Embryonic facial prominence (tissue), 1 donor: ENCODE measurements at regions not wholly inside any gene's neighbourhood (a gene's known extent, or its start where the extent isn't known, plus 50 kb on each side); places are given as distances from the start of the nearest gene placed in this dataset.
A peak's percentile ranks its signal among the peaks of the same experiment; 100 is the strongest.

ENCODE experiments used
- DNase-seq: peaks from one replicate; pipeline ENCODE4 v3.0.0-alpha.2; 2016; ENCODE audit errors: extremely low spot score

DNA sequence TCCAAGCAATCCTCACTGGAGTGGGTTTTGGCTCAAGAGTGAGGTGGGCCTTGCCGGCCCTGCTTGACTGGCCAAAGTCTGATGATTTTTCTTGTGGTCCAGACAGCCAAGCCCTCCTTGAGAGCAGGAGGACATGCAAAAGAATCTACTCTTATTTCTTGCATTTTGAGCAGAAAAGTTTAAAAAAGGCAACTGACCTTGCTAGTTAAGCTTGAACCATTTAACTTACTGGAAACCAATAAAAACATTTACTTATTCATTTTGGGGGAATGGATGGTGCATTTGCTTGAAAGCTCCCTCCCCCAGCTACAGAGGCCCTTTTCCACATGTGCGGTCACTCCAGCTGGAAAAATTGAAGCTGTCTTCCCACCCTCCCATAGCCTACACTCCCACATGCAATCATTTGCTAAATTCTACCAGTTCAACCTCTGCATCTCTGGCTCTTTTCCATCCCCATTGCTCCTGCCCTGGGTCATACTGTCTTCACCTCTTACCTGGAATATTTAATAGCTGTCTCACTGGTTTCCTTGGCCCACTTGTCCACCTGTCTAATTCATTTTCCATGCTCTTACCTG lies 527.9 kb downstream of the DHX35 start:
- DNase-seq = no peak

DNA sequence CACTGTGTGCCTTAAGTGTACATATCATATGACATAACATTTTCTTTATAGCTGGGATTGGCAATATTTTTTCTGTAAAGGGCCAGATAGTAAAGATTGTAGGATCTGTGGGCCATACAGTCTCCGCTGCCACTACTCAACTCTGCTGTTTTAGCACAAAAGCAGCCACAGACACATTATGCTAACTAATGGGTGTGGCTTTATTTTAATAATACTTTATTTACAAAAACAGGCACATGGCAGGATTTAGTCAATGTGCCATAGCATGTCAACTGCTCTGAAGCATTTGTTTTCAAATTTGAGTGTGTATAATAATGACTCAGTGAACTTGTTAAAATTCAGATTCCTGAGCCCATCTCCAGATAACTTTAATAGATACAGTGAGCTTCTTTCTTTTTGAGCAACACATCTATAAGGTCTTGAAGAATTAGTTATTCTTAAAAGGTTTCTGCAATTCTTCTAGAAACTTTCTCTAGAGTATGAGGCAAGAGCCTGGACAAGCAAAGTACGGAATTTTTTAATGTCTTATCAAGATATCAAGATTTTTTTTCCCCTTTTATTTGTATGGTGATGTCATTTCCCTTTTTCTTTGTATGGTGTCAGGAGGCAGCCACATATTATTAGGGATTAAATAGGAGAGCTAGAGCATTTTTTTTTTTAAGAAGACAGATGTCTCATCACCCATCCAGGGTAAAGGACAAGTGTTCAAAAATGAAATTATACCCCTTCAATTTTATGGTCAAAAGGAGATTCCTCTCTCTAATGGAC lies 518.3 kb downstream of the DHX35 start:
- DNase-seq = no peak

DNA sequence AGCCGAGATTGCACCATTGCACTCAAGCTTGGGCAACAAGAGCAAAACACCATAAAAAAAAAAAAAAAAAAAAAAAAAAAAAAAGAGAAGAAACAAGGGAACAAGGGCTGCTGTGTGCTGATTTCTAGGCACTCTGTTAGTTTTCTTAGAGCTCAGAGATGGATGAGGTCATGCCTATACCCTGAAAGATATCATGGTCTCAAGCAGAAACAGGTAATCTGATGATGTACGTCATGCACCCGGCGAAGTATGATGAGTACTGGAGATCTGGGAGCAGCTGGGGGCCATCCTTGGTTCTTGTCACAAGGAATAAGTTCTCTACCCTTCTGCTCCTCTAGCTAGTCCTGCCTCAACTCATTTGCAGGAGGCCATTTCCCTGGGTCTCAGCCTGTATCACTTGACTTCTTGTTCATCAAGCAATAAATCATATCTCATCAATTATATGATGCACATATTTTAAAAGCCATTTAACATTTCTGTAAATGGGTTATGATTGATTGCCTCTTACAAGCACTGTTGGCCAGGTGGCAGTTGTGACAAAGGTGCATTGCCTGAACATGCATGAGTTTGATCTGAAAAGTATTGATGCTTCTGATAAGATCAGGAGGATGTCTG lies 517.2 kb downstream of the DHX35 start:
- no peak for DNase-seq

DNA sequence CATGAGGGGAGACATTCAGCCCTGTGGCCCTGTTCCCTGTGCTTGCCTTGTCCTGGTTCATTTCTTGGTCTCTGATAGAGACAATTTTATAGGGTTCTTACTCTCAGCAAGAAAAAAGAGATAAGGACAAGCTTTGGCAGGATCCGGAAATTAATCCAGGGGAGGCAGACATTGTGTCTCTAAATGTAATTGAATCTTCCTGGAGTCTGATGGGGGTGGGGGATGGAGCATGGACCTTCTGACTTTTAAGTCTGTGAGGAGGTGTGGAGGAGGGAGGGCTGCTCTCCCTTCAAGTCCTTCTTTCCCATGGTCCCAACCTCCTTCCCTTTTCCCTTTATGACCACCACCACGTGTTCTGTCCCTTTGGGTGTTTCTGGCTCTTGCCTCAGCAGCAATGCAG lies 512.7 kb downstream of the DHX35 start:
- no peak for DNase-seq

DNA sequence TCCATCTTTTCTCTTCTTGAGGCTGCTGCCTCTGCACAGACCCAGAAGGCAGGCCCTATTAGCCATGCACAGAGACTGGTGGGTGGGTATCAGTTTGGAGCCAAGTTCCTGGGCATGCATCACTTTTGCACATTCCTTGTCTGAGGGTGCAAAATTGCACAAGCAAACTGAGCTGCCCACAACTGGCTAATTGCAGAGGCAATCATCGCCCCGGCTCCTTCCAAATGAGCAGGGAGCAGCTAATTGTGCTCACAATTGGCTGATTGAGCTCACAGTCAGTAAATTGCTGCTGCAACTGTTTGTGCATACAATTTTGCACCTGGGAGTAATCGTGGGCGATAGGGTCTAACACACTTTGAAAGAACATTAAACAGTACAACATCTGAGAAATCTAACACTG lies 511.4 kb downstream of the DHX35 start:
- DNase-seq = no peak

DNA sequence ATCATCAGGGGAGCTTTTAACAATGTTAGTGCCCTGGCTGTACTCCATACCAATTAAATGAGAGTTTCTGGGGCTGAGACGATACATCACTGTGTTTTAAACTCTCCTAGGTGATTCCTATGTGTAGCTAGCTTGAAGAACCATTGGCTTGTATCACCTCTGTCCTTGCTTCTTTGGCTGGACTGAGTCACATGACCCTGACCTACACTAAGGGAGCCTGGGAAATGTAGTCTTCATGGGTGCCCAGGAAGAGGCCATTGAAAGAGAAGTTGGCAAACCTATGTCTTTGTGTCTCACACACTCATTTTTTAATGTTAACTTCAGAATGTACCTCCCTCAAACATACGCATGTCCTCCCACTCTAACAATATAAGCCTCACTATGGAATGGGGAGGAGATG lies 506.6 kb downstream of the DHX35 start:
- DNase-seq = peak; percentile 13

DNA sequence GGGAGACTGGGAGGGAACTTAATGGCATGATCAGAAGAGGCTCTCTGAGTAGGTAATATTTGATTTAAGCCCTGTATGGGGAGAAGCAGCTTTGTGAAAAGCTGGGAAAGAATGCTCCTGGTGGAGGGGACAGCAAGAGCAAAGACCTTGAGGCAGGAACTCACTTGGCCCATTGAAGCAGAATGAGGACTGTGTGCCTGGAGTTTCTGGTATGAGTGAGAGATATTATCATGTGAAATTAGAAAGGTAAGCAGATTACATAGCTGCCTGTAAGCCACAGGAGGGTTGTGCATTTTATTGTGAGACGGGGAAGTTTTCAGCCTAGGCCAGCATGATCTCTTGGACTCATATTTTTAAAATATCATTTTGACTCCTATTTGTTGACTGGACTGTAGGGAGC lies 502.1 kb downstream of the DHX35 start:
- DNase-seq = no peak

DNA sequence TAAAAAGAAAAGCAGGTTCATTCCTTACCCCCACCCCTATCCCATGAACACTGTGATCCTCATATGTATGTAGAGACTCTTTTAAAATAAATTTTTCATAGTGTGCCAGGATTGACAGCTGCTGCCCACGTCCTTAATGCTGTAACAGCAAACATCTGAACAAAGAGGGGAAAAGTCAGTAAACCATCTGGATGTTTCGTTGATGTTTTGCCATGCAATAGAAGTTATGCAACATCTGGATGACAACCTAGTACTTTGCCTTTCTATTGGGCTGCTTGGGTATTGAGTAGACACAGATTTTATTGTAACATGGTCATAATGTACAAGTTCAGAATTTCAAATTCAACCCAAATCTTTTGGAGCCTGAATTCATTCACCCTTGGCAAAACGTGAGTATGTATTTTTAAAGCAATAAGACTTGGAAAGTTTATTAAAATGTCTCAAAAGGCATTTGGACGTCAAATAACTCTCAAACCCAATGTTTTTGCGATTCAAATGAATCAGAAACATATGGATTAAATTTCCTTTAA lies 500.3 kb downstream of the DHX35 start:
- DNase-seq = peak; percentile 61

DNA sequence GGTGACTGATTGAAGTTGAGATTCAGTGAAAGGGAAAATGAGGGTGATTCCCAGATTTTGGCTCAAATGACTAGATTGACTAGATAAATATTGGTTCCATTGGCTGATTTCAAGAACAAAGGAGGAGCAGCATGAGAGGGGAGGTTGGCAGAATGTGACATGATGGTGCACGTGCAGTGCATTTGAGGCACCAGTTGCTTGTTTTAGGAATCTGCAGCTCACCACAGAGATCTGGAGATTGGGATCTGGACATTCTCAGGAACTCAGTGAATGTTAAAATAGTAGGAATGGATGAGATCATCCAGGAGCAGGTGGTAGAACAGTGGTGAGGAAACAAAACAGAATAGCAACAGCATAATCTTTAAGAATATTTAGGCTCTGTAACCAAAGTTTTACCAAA lies 496.3 kb downstream of the DHX35 start:
- no peak for DNase-seq

DNA sequence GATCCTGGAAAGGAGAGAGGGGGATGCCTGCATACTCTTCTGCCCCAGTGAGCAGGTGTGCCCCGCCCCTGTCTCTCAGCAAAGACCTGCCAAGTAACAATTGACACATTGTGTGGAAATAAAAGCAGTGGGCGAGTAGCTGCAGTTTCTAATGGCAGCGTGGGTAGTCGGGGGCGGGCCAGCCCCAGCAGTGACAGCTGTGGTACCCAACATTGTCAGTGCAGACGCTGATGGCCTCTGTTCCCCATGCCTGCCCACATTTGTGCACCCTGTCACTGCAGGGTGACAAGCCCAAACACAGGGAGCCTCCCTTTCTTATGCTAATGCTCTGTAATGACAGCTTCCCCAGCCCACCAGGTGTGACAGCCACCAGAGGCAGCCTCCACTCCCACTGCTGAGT lies 491.7 kb downstream of the DHX35 start:
- DNase-seq = no peak

DNA sequence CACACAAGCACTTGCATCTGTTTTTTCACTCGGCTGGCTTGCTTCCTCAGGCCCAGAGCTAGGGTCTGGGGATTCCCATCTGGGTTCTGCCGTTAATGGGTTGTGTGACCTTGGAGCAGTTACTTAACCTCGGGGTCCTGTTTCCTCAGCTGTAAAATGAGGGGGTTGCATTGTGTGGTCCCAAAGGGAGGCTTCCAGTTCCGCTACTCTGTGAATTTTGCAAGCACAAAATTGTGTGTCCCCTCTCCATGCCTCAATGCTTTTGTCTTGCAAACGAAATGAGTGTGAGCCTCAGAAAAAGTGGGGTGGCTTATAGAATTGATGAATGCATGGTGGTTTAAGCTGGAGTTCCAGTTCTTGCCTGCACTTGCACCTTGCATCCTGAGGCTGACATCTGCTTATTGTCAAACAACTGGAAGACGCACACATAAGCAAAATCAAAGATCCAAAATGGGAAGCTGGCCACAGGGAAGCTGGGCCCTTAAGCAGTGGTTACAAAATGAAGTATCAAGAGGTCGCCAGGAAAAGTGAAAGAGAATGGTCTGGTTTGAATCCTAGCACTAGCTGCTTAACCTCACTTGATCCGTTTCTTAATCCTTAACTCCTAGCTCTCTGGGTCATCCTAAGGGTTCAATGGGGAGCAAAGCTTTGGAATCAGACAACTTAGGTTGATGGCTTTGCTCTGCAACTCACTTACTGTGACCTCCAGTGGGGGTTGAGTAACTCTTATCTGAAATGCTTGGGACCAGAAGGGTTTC lies 490.6 kb downstream of the DHX35 start:
- no peak for DNase-seq

DNA sequence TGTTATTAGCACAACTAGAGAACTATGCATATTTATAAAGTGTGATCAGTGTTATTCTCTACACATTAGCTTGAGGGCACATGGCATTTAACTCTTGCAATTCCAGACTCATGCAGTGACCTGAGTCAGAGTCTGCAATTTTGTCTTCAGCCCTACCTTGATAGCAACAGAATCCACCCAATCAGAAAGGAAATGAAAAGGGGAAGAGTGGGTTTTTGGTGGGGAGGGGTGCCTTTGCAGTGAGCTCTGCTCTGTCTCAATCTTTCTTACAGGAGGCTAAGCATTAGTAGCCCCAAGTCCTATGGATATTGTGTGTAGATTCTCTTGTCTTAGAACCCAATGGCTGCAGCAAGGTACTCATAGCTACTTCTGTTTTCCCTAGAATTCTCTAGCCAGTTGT lies 489.2 kb downstream of the DHX35 start:
- no peak for DNase-seq

DNA sequence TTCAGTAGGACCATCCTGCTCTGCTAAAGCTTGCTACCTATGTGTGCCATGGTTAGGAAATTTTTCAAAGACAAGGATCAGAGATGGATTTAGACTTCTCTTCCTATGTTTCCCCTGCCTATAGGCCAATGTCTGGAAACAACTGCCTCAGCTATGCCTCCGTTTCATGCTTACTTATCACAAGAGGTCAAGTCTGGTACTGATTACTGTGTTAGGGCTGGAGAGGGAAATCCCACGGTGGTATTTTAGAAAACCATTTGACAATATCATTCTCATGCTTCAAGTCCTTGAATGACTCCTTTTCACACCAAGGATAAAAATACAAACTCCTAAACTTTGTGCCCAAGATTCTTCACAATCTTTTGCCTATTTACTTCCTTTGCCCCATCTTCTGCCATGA lies 484.3 kb downstream of the DHX35 start:
- no peak for DNase-seq

DNA sequence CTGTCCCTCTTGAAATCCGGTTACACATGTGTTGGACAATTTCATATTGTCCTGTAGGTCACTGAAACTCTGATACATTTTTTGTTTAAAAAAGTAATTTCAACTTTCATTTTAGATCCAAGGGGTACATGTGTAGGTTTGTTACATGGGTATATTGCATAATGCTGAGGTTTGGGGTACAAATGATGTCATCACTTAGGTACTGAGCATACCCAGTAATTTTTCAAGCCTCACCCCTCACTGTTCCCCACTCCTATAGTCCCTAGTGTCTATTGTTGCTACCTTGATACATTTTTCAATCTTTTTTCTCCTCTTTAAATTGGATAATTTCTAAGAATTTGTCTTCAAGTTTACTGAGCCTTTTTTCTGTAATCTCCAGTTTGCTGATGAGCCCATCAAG lies 483.0 kb downstream of the DHX35 start:
- DNase-seq = no peak

DNA sequence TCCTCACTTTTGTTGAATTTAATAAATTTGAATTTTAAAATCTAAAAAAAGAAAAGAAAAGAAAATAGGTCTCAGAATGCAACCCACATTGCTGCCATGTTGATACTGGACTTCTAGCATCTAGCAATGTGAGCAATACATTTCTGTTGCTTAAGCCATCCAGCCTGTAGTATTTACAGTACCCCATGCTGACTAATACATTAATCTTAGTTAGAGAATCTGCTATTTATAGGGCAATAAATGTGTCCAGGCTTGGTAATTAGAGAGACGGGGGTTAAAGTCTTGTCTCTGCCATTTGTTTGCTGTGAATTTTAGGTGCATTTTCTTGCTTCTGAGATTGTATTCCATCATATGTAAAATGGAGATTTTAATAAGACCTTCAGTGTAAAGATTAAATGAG lies 471.3 kb downstream of the DHX35 start:
- DNase-seq = no peak

DNA sequence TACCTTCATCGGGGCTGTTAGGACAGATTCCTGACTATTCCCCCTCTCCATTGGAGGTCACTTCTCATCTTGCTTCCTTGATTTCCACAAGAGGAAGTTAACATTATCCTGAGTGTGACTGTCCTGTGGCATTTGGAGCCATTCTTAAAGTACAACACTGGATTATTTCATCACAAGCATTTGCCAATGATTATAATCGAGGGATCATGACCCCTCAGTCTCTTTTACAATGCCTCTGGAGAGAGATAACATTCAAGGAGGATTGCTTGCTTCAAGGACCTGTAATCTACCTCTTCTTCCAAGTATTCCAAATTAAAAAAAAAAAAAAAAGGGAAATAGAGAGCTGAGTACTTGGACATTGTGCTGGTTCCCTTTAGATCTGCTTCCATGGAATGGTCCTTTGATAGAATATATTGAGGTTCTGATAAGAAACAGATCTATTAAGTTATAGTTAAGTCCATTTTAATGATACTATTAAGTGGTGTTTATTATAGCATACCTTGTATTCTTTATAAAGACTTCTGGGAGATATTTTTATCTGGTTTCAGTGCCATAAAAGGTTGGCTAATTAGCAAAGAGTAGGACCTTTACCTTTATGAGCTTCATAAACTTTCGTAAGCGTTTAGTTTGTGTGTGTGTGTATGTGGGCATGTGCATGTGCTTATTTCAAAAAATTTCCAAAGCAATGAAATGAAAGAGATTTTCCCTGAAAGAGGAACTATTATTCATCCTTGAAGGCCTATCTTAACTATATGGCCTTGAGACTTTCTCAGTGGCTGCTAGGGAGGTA lies 469.1 kb downstream of the DHX35 start:
- DNase-seq = no peak

DNA sequence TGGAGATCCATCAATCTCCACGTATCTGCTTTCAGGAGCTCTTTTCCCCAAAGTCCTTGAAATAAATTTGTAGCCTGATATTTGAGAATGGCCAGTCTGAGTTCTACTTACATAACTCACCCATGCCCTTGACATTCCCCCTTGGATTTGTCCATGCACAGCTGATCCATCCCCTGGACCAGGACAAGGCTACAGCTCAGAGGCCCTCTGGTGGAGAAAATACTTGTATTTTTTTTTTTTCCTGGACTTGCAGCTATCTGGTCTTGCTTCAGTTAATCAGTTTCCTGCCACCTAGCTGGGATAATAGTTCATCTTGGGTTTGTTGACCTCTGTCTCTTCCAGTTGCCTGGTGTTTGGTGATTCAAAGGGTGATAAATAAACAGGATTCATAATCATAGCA lies 467.6 kb downstream of the DHX35 start:
- no peak for DNase-seq

DNA sequence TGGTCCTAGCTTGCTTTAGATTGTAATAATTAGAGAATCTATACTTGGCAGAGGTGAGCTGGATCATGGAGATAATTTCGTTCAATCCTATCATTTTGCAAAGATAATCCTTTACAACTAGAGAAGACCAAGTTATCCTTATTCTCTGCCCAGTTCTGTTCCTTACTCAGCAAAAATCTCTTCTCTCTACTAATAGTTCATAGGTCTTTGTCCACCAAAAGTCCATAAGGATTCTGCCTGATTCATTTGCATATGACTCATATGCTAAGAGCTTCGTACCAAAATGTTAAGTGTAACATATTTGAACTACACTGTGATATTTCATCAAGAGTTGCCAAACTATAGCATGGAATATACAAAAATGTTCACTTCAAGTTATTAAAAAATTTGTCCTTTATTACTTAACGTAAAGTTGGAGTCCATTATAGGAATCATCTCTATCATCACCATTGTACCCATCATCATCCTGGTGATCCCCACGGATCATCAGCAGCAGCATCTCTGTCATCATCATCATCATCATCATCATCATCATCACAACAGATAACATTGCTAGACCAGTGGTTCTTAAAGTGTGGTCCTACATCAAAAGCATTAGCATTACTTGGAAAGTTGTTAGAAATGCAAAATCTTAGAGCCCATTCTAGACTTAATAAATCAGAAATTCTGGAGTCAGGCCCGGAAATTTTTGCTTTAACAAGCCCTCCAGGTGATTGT lies 463.0 kb downstream of the DHX35 start:
- no peak for DNase-seq

DNA sequence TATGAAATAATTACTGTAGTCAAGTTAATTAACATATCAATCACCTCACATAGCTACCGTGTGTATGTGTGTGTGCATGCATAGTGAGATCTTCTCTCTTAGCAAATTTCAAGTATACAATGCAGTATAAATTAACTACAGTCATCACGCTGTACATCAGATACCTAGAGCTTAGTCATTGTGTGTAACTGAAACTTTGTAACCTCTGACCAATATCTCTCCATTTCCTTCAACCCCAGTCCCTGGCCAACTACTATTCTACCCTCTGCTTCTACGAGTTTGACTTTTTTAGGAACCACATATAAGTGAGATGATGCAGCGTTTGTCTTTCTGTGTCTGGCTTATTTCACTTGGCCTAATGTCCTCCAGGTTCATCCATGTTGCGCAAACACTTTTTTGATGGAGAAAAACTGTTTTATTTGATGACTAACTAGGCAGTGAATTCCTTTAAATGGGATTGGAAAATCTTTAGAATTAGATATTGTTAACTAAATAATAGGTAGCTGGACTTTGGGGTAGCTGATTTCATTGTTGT lies 459.5 kb downstream of the DHX35 start:
- no peak for DNase-seq

DNA sequence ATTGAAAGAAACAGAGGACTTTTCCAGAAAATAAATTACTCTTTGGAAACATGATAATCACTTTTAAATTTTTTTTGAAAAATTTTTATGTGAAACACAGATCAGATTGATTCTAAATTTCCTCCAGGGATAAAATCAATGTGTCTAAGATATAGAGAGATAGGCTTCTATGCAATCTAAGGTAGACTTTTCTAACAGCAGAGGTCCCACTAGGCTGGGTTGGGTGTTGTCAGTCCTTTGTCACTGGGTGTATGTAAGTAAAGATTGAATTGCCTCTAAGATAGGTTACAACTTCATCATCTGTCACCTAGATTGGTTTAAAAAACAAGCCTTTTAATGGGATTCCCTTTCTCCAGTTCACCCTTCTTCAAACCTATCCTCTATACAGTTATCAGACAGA lies 449.9 kb downstream of the DHX35 start:
- no peak for DNase-seq

DNA sequence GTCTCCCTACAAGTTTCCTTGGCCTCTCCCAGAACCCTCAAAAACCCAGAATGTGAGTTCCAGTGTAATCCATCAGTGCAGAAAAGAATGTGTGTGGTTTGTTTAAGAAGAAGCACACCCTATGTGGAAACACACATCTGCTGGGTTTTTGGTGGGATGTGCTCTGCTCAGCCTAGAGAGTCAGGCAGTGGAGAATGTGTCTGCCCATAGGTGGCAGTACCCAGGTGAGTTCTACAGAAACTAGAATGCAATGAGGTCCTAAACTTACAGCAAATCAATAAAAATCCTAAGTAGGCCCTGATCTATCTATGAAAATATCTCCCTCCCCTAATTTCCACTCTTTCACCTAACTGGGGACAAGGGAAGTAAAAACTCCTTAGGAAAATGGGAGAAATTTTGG lies 437.3 kb downstream of the DHX35 start:
- DNase-seq = no peak
